ENCODE measurements at regions not wholly inside any gene's neighbourhood (a gene's known extent, or its start where the extent isn't known, plus 50 kb on each side); places are given as distances from the start of the nearest gene placed in this dataset.

- no peak for DNase-seq
Measured at GRCh38 chr17:79500745-79501618, 109.9 kb downstream of the RBFOX3 start.

DNA sequence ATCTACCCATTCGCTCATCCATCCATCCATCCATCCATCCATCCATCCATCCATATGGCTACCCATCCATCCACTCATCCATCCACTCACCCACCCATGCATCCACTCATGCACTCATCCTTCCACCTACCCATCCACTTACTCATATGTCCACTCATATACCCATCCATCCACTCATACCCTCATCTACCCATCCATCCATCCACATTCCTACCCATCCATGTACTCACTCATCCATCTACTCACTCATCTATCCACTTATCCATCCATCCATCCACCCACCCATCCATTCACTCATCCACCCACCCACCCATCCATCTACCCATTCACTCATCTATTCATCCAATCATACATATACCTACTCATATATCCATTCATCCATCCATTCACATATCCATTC is 112.0 kb downstream of the RBFOX3 start:
- no peak for DNase-seq

DNA sequence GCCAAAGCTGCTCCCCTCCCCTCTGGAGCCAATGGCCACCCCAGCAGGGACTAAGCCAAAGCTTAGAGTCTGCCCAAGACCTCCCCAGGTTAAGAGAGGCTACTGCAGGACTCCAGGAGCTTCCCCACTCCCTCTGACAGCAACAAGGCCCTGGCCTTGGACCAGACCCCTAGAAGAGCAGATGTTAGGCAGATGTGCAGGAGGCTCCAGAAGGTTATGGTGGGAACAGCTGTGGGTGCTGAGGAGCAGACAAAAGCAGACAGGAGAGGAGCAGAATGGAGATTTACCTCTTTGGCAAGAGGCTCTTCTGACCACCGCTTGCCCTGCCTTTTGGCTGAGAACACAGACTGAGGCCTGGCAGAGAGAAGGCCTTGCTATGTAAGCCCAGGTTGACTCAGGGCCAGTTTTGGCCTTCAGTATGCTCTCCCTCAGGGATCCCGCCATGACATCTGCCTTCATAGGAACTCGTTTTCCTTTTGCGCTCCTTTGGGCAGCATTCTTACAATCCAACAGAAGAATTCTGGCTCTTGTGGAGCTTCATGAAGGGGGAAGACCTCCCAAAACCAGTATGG is 113.0 kb downstream of the RBFOX3 start:
- DNase-seq: no peak

- DNase-seq: no peak
Measured at GRCh38 chr17:79496422-79497005, 114.3 kb downstream of the RBFOX3 start.

DNA sequence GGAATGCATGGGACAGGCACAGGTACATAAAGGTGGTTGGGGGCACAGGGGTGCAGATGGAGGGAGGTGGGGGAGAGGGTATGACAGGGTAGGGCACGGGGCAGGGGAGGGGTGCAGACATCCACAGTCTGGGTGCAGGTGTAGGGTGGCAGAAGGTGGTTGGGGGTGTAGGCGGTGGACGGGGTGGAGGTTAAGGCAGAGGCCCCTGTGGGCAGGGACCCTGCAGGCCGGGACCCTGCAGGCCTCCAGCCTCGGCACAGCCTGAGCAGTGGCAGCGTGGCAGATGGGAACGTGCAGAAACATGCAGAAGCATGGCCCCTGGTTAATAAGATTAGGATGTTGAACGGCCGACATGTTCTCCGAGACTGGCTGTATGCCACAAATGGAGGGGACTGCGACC is 115.2 kb downstream of the RBFOX3 start:
- no peak for DNase-seq

GRCh38 chr17:79491006-79491405 is 119.8 kb downstream of the RBFOX3 start:
- DNase-seq: no peak

- no peak for DNase-seq
Measured at GRCh38 chr17:79490530-79490929, 120.3 kb downstream of the RBFOX3 start.

- DNase-seq: no peak
Measured at GRCh38 chr17:79487149-79487548, 123.7 kb downstream of the RBFOX3 start.

GRCh38 chr17:79485991-79486390 is 124.9 kb downstream of the RBFOX3 start:
- no peak for DNase-seq

DNA sequence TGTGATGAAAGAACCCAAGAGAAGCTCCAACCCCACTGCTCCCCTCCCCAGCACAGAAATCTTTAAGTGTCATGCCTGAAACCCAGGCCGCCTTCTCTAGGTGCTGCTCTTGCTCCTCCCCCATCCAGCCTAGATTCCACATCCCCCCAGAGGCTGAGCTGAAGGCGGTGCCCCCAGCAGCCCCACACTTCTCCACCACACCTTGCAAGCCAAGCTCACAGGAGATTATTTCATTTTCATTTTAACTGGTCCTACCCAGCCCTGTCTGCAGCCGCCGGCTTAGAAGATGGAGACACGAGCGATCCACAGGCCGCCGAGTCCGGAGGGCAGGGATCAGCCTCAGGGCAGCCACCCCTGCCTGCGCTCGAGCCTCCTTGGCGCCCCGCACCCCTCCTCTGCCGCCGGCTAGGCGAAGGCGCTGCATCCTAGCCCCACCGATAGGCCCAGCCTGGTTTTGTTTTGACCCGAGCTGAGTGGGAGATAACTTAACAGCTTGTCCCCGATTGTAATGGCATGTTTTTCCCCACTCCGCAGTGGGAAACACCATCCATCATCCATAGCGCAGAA is 125.3 kb downstream of the RBFOX3 start:
- DNase-seq: no peak

DNA sequence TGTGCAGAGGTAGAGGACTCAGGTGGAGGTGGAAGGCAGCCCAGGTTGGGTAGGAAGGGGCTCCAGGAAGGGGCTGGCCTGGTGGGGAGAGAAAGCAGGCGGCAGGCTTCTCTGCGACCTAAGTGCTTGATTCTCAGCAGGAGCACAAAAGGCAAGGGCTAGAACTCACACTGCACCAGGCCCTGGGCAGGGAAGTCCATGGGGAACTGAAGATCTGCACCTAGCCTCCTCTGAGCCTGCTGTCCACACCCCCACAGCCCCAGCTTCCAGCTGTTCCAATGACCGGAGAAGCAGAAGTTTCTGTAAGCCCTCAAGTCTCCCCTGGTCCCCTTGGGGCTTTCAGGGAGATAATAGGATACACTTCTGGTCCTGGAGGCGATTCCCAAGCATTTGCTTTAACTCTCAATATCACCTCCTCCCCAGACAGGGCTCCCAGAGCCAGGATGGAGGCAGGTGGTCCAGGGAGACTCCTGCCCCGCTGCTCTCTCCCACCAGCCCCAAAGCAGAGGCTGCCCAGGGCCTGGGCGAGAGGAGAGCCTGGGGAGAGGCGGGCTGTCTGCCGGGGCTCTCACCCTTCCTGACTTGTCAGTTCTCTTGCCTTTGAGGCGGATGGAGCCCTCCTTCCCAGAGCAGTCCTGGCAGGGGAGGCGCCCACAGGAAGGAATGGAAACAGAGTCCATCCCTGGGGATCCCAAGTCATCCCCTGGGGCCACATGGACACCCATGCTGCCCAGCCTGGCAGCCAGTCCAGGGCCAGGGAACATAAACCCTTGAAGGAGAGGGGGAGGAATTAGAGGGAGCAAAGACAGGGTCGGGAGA is 126.0 kb downstream of the RBFOX3 start:
- no peak for DNase-seq

DNA sequence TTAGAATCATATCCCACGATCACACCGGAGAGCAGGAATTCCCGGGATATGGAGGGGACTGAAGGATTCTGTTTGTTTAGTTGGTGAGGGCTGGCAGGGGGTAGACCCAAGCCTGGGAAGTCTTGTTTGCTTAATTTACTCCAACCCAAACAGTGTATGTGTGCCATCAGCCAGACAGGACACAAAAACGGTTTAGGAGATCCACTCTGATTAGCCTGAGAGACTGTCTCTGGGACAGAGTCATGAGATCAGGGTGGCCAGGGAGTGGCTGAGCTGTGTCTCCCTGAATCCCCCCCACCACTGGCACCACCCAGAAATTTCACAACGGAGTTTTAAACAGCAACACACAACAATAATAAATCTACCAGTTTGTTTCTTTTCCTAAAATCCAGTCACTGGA is 127.0 kb downstream of the RBFOX3 start:
- DNase-seq: no peak

GRCh38 chr17:79482727-79483521 is 127.9 kb downstream of the RBFOX3 start:
- DNase-seq: no peak

DNA sequence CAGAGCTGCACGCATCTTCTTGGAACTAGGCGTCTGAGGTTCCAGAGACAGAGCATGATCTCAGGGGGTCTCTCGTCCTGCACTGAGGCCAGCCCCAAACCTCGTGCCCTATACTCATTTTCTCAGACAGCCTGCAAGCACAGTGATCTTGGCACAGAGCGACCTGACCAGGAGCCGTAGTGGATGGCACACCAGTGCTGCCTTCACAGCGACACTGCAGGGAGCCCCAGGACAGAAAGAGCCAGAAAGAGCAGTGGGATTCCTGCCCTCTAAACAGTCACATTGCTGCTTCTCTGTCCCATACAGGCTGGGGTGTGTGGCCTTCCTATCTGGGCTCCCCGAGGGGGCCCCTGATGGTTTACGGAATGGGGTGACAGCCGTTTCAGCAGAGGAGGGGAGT is 131.0 kb downstream of the RBFOX3 start:
- no peak for DNase-seq

- no peak for DNase-seq
Measured at GRCh38 chr17:79478841-79479240, 132.0 kb downstream of the RBFOX3 start.

- DNase-seq: no peak
Measured at GRCh38 chr17:79478051-79478461, 132.8 kb downstream of the RBFOX3 start.

GRCh38 chr17:79476074-79476652 is 134.7 kb downstream of the RBFOX3 start:
- no peak for DNase-seq

DNA sequence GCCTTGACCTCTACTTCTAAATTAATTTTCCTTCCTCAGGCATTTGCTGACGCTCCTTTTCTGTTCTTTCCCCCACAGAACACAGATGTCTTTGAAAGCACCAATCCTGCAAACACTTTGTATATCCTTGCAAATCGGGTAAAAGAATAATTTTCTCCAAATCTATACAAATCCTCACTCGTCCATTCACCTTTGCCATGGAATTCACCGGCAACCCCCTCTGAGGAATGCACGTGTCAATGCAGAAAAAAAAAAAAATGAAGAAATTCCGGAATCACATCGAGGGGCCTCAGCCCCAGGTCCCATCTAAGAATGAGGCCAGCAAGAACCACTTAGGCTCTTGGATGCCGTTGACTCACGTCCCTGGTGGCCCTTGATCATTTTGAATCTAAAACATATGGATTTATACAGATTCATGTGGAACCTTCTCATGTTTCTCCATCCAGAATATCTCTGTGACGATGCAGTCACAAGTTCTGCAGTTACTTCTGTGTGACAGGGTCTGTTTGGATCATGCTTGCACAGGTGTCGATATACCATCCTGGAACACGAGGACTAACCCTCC is 136.9 kb downstream of the RBFOX3 start:
- no peak for DNase-seq

- DNase-seq: no peak
Measured at GRCh38 chr17:79473111-79473875, 137.6 kb downstream of the RBFOX3 start.

DNA sequence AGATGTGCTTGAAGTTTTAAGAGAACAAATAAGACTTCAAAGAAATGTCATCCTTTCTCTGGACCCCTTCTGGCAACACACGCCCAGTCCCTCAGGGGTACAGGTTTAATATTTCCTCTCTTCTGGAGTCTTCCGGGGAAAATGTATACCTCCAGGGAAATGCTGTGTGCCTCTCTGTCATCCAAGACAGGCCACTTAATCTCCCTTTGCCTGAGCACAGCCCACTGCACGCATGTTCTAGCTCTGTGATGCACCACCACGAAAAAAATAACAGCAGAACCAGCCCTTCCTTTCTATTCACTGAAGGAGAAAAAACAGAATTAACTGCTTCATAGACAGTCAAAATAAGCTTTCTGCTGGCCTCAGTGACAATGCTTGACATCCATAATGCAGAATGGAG is 140.1 kb downstream of the RBFOX3 start:
- DNase-seq: no peak

GRCh38 chr17:79469646-79470045 is 141.2 kb downstream of the RBFOX3 start:
- no peak for DNase-seq

Data from effector CD8-positive, alpha-beta T cell (primary cell).